Astrocyte of the hippocampus (primary cell): ENCODE measurements at regions not wholly inside any gene's neighbourhood (a gene's known extent, or its start where the extent isn't known, plus 50 kb on each side); places are given as distances from the start of the nearest gene placed in this dataset.
"Not testable (repeated sequence)": the region's sequence is repeated elsewhere in the genome, so short reads cannot be mapped to it uniquely, and the experiment has no call there.

Experiments used
- DNase-seq: peaks from one replicate; pipeline ENCODE4 v3.0.0; 2011; ENCODE audit warnings: low read depth, low spot score

GRCh38 chr19:20388706-20389225 is 176.8 kb downstream of the ZNF737 start:
- no peak for DNase-seq

GRCh38 chr19:20385061-20385460 is 180.5 kb downstream of the ZNF737 start:
- no peak for DNase-seq

GRCh38 chr19:20371911-20372310 is 193.7 kb downstream of the ZNF737 start:
- no peak for DNase-seq

- not testable (repeated sequence) for DNase-seq
Measured at GRCh38 chr19:20371304-20371703, 194.3 kb downstream of the ZNF737 start.

GRCh38 chr19:20367811-20368294 is 197.7 kb downstream of the ZNF737 start:
- DNase-seq: no peak

GRCh38 chr19:20365146-20365545 is 198.1 kb downstream of the ZNF486 start:
- no peak for DNase-seq

- DNase-seq: no peak
Measured at GRCh38 chr19:20359933-20360720, 193.1 kb downstream of the ZNF486 start.

- not testable (repeated sequence) for DNase-seq
Measured at GRCh38 chr19:20358841-20359465, 191.9 kb downstream of the ZNF486 start.

- DNase-seq: no peak
Measured at GRCh38 chr19:20357921-20358320, 190.9 kb downstream of the ZNF486 start.

- no peak for DNase-seq
Measured at GRCh38 chr19:20351244-20351643, 184.2 kb downstream of the ZNF486 start.

- DNase-seq: no peak
Measured at GRCh38 chr19:20349206-20349605, 182.2 kb downstream of the ZNF486 start.

GRCh38 chr19:20339444-20339843 is 172.4 kb downstream of the ZNF486 start:
- DNase-seq: no peak

GRCh38 chr19:20334760-20335159 is 167.7 kb downstream of the ZNF486 start:
- DNase-seq: no peak

- no peak for DNase-seq
Measured at GRCh38 chr19:20333508-20333907, 166.5 kb downstream of the ZNF486 start.

GRCh38 chr19:20325151-20325550 is 158.1 kb downstream of the ZNF486 start:
- DNase-seq: no peak

GRCh38 chr19:20321139-20321763 is 154.2 kb downstream of the ZNF486 start:
- DNase-seq: no peak

- no peak for DNase-seq
Measured at GRCh38 chr19:20320191-20320590, 153.2 kb downstream of the ZNF486 start.

GRCh38 chr19:20318616-20319015 is 151.6 kb downstream of the ZNF486 start:
- no peak for DNase-seq

GRCh38 chr19:20315543-20315942 is 148.5 kb downstream of the ZNF486 start:
- DNase-seq: no peak

GRCh38 chr19:20313894-20314293 is 146.9 kb downstream of the ZNF486 start:
- no peak for DNase-seq

GRCh38 chr19:20307127-20307526 is 140.1 kb downstream of the ZNF486 start:
- no peak for DNase-seq

GRCh38 chr19:20296314-20296713 is 129.3 kb downstream of the ZNF486 start:
- DNase-seq: not testable (repeated sequence)
